Tibial artery (tissue), 4 donors: ENCODE measurements at regions not wholly inside any gene's neighbourhood (a gene's known extent, or its start where the extent isn't known, plus 50 kb on each side); places are given as distances from the start of the nearest gene placed in this dataset.

Source experiments
- DNase-seq, 2 donors: peaks; one replicate each; pipeline ENCODE4 v3.0.0-alpha.2; 2019
- H3K27ac ChIP-seq, 2 donors: fragments of 200-600 bp; sonication (generic) in 1 of 2; 1 replicate in 1 of 2; 2 replicates in 1 of 2; pipeline ENCODE4 v1.5.1; 2018 to 2019; ENCODE audit warnings: mild to moderate bottlenecking in 1 of 2
- H3K27me3 ChIP-seq, 2 donors: fragments of 200-600 bp; sonication (generic) in 1 of 2; one replicate each; pipeline versions ENCODE4 v1.5.1 to v1.6.0; 2016 to 2019
- H3K36me3 ChIP-seq, 3 donors: fragments of 200-600 bp; sonication (generic) in 2 of 3; one replicate each; pipeline ENCODE4 v1.5.1; 2016 to 2019; ENCODE audit warnings: mild to moderate bottlenecking in 2 of 3
- H3K4me1 ChIP-seq, 4 donors: fragments of 200-600 bp; sonication (generic) in 2 of 4; 1 replicate in 3 of 4; 2 replicates in 1 of 4; pipeline ENCODE4 v1.5.1; 2016 to 2019
- H3K4me3 ChIP-seq, 2 donors: fragments of 200-600 bp; sonication (generic) in 1 of 2; 1 replicate in 1 of 2; 2 replicates in 1 of 2; pipeline ENCODE4 v1.5.1; 2018 to 2019; ENCODE audit warnings: mild to moderate bottlenecking in 2 of 2
- H3K9me3 ChIP-seq, 3 donors: fragments of 200-600 bp; sonication (generic) in 1 of 3; one replicate each; pipeline ENCODE4 v1.5.1; 2016 to 2019
- intact Hi-C: fragments of 100-400 bp; cut with DNase I; formaldehyde crosslinking; loops from one replicate; pipeline ENCODE4 v1.15.0; 2023; ENCODE audit warnings: low total_unique reads
- TF ChIP-seq, protein P1 (sequence below), 2 experiments: fragments of 200-600 bp in 1 of 2; fragments of 450-650 bp in 1 of 2; IDR thresholded peaks; one replicate each; pipeline ENCODE4 v1.5.1; 2017 to 2019; ENCODE audit warnings: antibody characterized with exemption in 2 of 2, mild to moderate bottlenecking in 1 of 2, moderate library complexity in 1 of 2

DNA sequence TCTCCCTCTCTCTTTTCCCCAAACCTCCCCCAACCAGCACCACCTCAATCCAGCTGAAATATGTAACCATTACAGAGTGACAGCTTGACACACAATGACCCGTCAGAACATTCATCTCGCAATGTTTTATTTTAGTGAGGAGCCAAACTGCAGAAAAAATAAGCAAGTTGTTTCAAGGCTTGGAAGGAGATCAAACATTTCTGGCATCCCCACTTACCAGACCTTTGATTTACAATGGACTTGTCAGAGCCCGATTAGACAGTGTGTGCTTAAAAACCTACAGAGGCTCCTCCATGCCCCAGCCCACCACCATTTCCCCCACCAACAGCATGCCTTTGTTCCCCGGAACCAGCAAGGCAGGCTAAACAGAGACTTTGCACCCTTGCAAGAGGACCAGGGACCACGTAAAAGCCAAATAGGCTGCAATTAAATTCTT, 382.8 kb upstream of the ZNF507 start:
- H3K36me3 ChIP-seq: no peaks in the 10 kb centered on the region
- no peaks in the 10 kb centered on the region for H3K4me1 ChIP-seq
- TF ChIP-seq, protein P1, sequence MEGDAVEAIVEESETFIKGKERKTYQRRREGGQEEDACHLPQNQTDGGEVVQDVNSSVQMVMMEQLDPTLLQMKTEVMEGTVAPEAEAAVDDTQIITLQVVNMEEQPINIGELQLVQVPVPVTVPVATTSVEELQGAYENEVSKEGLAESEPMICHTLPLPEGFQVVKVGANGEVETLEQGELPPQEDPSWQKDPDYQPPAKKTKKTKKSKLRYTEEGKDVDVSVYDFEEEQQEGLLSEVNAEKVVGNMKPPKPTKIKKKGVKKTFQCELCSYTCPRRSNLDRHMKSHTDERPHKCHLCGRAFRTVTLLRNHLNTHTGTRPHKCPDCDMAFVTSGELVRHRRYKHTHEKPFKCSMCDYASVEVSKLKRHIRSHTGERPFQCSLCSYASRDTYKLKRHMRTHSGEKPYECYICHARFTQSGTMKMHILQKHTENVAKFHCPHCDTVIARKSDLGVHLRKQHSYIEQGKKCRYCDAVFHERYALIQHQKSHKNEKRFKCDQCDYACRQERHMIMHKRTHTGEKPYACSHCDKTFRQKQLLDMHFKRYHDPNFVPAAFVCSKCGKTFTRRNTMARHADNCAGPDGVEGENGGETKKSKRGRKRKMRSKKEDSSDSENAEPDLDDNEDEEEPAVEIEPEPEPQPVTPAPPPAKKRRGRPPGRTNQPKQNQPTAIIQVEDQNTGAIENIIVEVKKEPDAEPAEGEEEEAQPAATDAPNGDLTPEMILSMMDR (IDR thresholded peaks at IDR 0.05): no peak
- H3K27me3 ChIP-seq: no peaks in the 10 kb centered on the region
- H3K27ac ChIP-seq: no peak overlapping the region
- H3K9me3 ChIP-seq: no peaks in the 10 kb centered on the region
- DNase-seq: no peak
- no peak overlapping the region for H3K4me3 ChIP-seq
- intact Hi-C loops: no loop called here

DNA sequence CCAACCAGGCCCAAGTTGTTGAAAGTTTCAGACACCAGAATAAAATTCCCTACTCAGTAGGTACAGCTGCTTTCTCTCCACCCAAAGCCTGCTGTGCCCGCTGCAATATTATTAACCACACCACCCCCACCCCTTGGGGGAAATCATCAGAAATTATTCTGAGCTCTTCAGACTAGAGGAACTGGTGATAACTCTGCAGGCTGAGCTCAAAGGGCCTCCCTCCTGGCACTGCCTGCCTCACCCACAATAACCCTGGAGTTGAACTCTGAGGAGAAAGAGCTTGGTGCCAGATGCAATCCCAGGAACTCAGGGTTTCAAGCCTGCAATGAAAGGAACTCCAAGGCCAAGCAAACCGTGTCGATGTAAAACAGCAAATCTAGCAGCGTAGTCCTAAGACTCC, 381.7 kb upstream of the ZNF507 start:
- intact Hi-C loops: no loop called here
- TF ChIP-seq, protein P1 (IDR thresholded peaks at IDR 0.05): no peak
- Histone ChIP-seq H3K27me3 (no peaks in the 10 kb centered on the region), H3K4me3 (no peak overlapping the region), H3K9me3 (no peaks in the 10 kb centered on the region), H3K4me1 (no peaks in the 10 kb centered on the region), H3K27ac (no peak overlapping the region), H3K36me3 (no peaks in the 10 kb centered on the region)
- DNase-seq: no peak

DNA sequence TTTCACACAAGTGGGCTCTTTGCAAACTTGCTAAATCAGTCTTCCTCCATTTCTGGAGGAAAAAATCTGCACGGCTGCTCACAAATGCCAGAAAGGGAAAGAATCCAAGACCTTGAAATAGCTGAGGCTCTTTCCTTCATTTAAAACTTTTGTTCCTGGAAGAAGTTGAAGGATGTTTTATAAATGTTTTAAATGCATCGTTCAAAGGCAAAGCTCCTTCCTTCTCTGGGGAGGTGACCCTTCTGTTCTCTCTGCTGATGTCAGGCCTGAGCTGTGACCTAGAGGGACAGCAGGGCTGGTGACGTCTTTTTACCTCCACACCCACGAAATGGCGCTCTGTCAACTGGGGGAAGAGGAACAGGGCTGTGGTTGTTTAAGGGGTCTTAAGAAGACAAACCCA, 376.4 kb upstream of the ZNF507 start:
- TF ChIP-seq, protein P1 (IDR thresholded peaks at IDR 0.05): no peak
- intact Hi-C loops: no loop called here
- H3K27me3 ChIP-seq: no peaks in the 10 kb centered on the region
- no peaks in the 10 kb centered on the region for H3K4me1 ChIP-seq
- no peak for DNase-seq
- no peaks in the 10 kb centered on the region for H3K9me3 ChIP-seq
- H3K27ac ChIP-seq: no peak overlapping the region
- H3K36me3 ChIP-seq: no peaks in the 10 kb centered on the region
- no peak overlapping the region for H3K4me3 ChIP-seq

DNA sequence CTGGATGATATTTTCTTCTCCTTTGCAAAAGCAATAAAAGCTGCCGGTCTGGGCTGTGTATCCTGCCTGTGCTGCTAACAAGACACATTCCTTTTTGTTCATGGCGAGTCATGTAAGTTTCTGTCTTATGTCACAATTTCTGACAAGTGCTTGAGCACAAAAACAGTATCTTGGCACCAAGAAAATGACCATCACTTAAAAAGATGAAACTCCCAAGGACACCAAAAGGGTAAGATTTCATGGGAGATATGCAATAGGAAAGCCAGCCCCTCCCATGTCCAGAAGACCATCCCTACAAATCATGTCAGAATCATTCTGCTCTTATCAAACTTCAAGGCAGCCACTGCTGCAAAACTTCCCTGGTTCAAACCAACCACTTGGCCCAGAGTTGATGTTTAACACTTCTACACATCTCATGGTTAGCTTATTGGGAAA, 375.4 kb upstream of the ZNF507 start:
- H3K27me3 ChIP-seq: no peaks in the 10 kb centered on the region
- no peak overlapping the region for H3K4me3 ChIP-seq
- no peaks in the 10 kb centered on the region for H3K4me1 ChIP-seq
- no peaks in the 10 kb centered on the region for H3K9me3 ChIP-seq
- no peak overlapping the region for H3K27ac ChIP-seq
- DNase-seq: no peak
- no peaks in the 10 kb centered on the region for H3K36me3 ChIP-seq
- intact Hi-C loops: no loop called here
- TF ChIP-seq, protein P1 (IDR thresholded peaks at IDR 0.05): no peak

DNA sequence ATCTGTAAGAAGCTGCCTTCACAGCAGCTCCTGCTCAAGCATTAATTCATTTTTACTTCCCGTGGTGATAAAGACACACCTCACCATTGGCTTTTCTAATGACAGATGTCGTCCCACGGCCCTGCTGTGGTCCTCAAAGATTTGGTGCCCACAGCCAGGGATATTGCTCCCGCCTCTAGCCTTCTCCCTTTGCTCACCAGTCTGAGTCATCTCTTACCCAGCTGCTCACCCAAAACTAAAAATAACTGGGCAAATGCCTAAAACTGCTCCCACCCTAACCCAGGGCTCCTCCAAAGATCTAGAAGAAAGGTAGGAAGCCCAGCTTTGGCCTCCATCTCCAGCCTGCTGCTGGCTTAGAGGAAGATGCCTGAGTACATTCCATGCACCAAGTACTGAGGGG, 371.1 kb upstream of the ZNF507 start:
- H3K4me1 ChIP-seq: no peaks in the 10 kb centered on the region
- H3K36me3 ChIP-seq: no peaks in the 10 kb centered on the region
- intact Hi-C loops: no loop called here
- H3K9me3 ChIP-seq: no peaks in the 10 kb centered on the region
- no peak overlapping the region for H3K27ac ChIP-seq
- no peaks in the 10 kb centered on the region for H3K27me3 ChIP-seq
- TF ChIP-seq, protein P1 (IDR thresholded peaks at IDR 0.05): no peak
- no peak for DNase-seq
- H3K4me3 ChIP-seq: no peak overlapping the region

DNA sequence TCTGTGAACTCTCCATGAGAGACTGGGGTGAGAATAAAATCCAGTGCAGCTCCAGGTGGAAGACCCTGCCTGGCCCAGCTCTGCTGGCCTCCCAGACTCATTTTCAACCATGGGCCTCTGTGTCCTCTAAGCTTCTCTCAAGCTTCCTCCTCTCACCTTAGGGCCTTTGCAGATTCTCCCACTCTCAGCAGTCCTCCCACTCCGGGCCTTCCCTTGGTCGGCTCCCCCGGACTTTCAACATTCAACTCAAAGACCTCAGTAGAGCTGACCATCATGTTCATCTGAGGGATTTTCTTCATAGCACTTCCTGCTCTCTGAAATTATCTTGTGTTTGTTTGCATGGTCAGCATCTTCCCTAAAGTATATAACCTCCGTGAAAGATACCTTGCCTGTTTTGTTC, 370.5 kb upstream of the ZNF507 start:
- H3K27ac ChIP-seq: no peak overlapping the region
- H3K27me3 ChIP-seq: no peaks in the 10 kb centered on the region
- no peaks in the 10 kb centered on the region for H3K4me1 ChIP-seq
- no peak for DNase-seq
- intact Hi-C loops: no loop called here
- H3K4me3 ChIP-seq: no peak overlapping the region
- H3K9me3 ChIP-seq: no peaks in the 10 kb centered on the region
- no peaks in the 10 kb centered on the region for H3K36me3 ChIP-seq
- TF ChIP-seq, protein P1 (IDR thresholded peaks at IDR 0.05): no peak
